ENCODE measurements at regions not wholly inside any gene's neighbourhood (a gene's known extent, or its start where the extent isn't known, plus 50 kb on each side); places are given as distances from the start of the nearest gene placed in this dataset.

- no peak for DNase-seq (ENCODE audit: low read depth in 2 of 2)
These were observed 51.7 kb upstream of the ACVR2A start for GRCh38 chr2:147792966-147793617.

- DNase-seq (ENCODE audit: low read depth in 2 of 2), result no peak
These were observed 54.2 kb upstream of the ACVR2A start for GRCh38 chr2:147790580-147790979.

- DNase-seq (ENCODE audit: low read depth in 2 of 2), result no peak
These were observed 55.1 kb upstream of the ACVR2A start for GRCh38 chr2:147789720-147790119.

- no peak for DNase-seq (ENCODE audit: low read depth in 2 of 2)
These were observed 55.5 kb upstream of the ACVR2A start for GRCh38 chr2:147789287-147789686.

GRCh38 chr2:147782141-147782930 lies 62.5 kb upstream of the ACVR2A start:
- peak in 1 of 2 donors; percentile 1 for DNase-seq (ENCODE audit: low read depth in 2 of 2)

- no peak for DNase-seq (ENCODE audit: low read depth in 2 of 2)
These were observed 65.4 kb upstream of the ACVR2A start for GRCh38 chr2:147779440-147779839.

- no peak for DNase-seq (ENCODE audit: low read depth in 2 of 2)
These were observed 67.4 kb upstream of the ACVR2A start for GRCh38 chr2:147777394-147777793.

GRCh38 chr2:147774805-147775204 lies 70.0 kb upstream of the ACVR2A start:
- no peak for DNase-seq (ENCODE audit: low read depth in 2 of 2)

GRCh38 chr2:147773479-147773878 lies 71.3 kb upstream of the ACVR2A start:
- no peak for DNase-seq (ENCODE audit: low read depth in 2 of 2)

- DNase-seq (ENCODE audit: low read depth in 2 of 2), result no peak
These were observed 72.0 kb upstream of the ACVR2A start for GRCh38 chr2:147772781-147773180.

- DNase-seq (ENCODE audit: low read depth in 2 of 2), result no peak
These were observed 81.0 kb upstream of the ACVR2A start for GRCh38 chr2:147763861-147764260.

GRCh38 chr2:147760984-147761383 lies 83.8 kb upstream of the ACVR2A start:
- no peak for DNase-seq (ENCODE audit: low read depth in 2 of 2)

GRCh38 chr2:147759536-147759935 lies 85.3 kb upstream of the ACVR2A start:
- DNase-seq (ENCODE audit: low read depth in 2 of 2), result no peak

- DNase-seq (ENCODE audit: low read depth in 2 of 2), result no peak
These were observed 86.0 kb upstream of the ACVR2A start for GRCh38 chr2:147758821-147759220.

GRCh38 chr2:147756069-147756468 lies 88.8 kb upstream of the ACVR2A start:
- no peak for DNase-seq (ENCODE audit: low read depth in 2 of 2)

GRCh38 chr2:147740211-147740927 lies 104.5 kb upstream of the ACVR2A start:
- no peak for DNase-seq (ENCODE audit: low read depth in 2 of 2)

GRCh38 chr2:147739508-147739907 lies 105.3 kb upstream of the ACVR2A start:
- DNase-seq (ENCODE audit: low read depth in 2 of 2), result no peak

- no peak for DNase-seq (ENCODE audit: low read depth in 2 of 2)
These were observed 126.0 kb upstream of the ACVR2A start for GRCh38 chr2:147718831-147719230.

GRCh38 chr2:147716906-147717305 lies 127.9 kb upstream of the ACVR2A start:
- DNase-seq (ENCODE audit: low read depth in 2 of 2), result no peak

GRCh38 chr2:147715807-147716206 lies 129.0 kb upstream of the ACVR2A start:
- DNase-seq (ENCODE audit: low read depth in 2 of 2), result no peak

GRCh38 chr2:147714582-147714981 lies 130.2 kb upstream of the ACVR2A start:
- DNase-seq (ENCODE audit: low read depth in 2 of 2), result no peak

GRCh38 chr2:147713349-147713748 lies 131.5 kb upstream of the ACVR2A start:
- no peak for DNase-seq (ENCODE audit: low read depth in 2 of 2)

GRCh38 chr2:147712051-147712450 lies 132.8 kb upstream of the ACVR2A start:
- no peak for DNase-seq (ENCODE audit: low read depth in 2 of 2)

Data from lung microvascular endothelial cell (primary cell).